GM10248 (cell line): ENCODE measurements at regions not wholly inside any gene's neighbourhood (a gene's known extent, or its start where the extent isn't known, plus 50 kb on each side); places are given as distances from the start of the nearest gene placed in this dataset.
"Not testable (repeated sequence)": the region's sequence is repeated elsewhere in the genome, so short reads cannot be mapped to it uniquely, and the experiment has no call there.

Experiments
- CTCF ChIA-PET: fragments of 300-600 bp; sonication (Branson Sonifier 250); formaldehyde crosslinking; extraction: SDS; loops from one replicate; lab custom pipeline; 2021; ENCODE audit warnings: antibody characterized with exemption; lab: Yijun Ruan, JAX
- POLR2A ChIA-PET: fragments of 350-650 bp; sonication (Branson Sonifier 250); formaldehyde crosslinking; extraction: SDS; loops from one replicate; lab custom pipeline; 2020; ENCODE audit warnings: antibody characterized with exemption; lab: Yijun Ruan, JAX
- DNase-seq: peaks from one replicate; pipeline ENCODE4 v3.0.0; 2012; ENCODE audit errors: extremely low spot score
- TF ChIP-seq, protein P1 (sequence below): IDR thresholded peaks from 2 replicates; pipeline ENCODE4 v1.5.1; 2012; ENCODE audit warnings: mild to moderate bottlenecking, low read depth; ENCODE audit errors: extremely low read depth, missing control alignments, control extremely low read depth

DNA sequence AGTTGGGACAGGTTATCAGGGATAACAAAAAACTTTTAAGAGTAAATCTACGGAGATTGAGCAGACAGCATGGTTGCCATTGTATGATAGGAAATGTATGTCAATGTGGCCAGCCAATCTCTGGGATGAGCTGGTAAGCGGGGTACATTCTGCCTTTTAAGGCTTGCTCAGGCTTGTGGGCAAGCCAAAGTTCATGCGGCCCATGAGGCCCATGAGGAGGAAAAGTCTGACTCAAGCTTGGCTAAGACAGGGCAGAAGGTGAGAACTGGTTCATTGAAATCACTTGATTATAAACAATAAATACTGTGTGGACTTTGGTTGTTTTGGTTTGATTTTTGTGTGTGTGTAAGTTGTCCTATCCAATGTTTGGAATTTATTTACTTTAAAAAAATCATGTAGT lies 997.1 kb downstream of the DNAH5 start:
- TF ChIP-seq, protein P1, sequence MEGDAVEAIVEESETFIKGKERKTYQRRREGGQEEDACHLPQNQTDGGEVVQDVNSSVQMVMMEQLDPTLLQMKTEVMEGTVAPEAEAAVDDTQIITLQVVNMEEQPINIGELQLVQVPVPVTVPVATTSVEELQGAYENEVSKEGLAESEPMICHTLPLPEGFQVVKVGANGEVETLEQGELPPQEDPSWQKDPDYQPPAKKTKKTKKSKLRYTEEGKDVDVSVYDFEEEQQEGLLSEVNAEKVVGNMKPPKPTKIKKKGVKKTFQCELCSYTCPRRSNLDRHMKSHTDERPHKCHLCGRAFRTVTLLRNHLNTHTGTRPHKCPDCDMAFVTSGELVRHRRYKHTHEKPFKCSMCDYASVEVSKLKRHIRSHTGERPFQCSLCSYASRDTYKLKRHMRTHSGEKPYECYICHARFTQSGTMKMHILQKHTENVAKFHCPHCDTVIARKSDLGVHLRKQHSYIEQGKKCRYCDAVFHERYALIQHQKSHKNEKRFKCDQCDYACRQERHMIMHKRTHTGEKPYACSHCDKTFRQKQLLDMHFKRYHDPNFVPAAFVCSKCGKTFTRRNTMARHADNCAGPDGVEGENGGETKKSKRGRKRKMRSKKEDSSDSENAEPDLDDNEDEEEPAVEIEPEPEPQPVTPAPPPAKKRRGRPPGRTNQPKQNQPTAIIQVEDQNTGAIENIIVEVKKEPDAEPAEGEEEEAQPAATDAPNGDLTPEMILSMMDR = no peak
- no peak for DNase-seq
- CTCF ChIA-PET = no interaction called here
- POLR2A ChIA-PET = interaction anchor here (0.6 kb wide), 1 partner anchor 1198 kb away, joined by 7 read pairs; no protein-coding TSS in a partner anchor

- CTCF ChIA-PET, DNase-seq, POLR2A ChIA-PET: not testable (repeated sequence)
These were observed 999.0 kb downstream of the DNAH5 start for GRCh38 chr5:12945477-12945876.

DNA sequence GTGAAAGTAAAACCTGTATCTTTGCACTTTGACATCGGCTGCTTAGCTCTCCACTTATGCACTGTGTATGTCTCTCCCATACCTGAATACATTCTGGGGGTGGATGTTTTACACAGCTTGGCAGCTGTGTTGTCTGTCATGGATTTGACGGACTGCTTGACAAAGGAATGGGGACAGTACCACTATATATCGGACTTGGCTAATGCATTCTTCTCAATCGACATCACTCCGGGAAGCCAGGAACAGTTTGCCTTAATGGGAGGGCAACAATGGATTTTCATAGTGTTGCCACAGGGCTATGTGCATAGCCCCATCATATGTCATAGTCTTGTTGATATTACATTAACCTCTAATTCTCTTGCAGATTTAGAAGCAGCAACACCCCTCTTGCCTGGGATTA lies 1008.3 kb downstream of the DNAH5 start:
- CTCF ChIA-PET = no interaction called here
- TF ChIP-seq, protein P1 = no peak
- DNase-seq = no peak
- POLR2A ChIA-PET = no interaction called here

GRCh38 chr5:12934722-12935121 lies 1009.8 kb downstream of the DNAH5 start:
- DNase-seq = no peak
- CTCF ChIA-PET = no interaction called here
- POLR2A ChIA-PET = no interaction called here
- TF ChIP-seq, protein P1 = no peak

GRCh38 chr5:12920527-12920926 lies 1016.3 kb upstream of the CTNND2 start:
- DNase-seq = no peak
- CTCF ChIA-PET = interaction anchor here (1.2 kb wide), 1 partner anchor 10 kb away, joined by 3 read pairs; no protein-coding TSS in a partner anchor
- TF ChIP-seq, protein P1 = no peak
- POLR2A ChIA-PET = no interaction called here

DNA sequence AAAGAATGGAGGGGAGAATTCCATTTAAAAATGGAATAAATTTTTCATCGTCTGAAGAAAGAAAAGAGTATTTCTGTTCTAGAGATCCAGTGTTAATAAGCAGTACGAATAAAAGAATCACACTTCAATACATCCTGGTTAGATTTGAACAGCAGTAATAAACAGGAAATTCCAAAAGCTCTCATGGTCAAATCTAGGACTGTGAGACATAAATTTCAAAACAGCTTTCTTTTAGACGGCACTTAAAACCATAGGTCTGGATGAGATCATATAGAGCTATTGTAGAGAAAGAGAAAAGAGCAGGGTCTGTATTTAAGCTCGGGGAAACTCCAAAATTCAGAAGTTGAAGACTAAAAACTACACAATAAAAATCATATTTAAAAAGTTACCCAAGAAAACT lies 1006.9 kb upstream of the CTNND2 start:
- POLR2A ChIA-PET = no interaction called here
- CTCF ChIA-PET = interaction anchor here (1.0 kb wide), 1 partner anchor 9 kb away, joined by 3 read pairs; no protein-coding TSS in a partner anchor
- TF ChIP-seq, protein P1 = no peak

GRCh38 chr5:12910641-12911040 lies 1006.4 kb upstream of the CTNND2 start:
- DNase-seq = no peak
- TF ChIP-seq, protein P1 = no peak
- ChIA-PET CTCF (interaction anchor here (1.0 kb wide), 1 partner anchor 10 kb away, joined by 3 read pairs; no protein-coding TSS in a partner anchor), POLR2A (no interaction called here)

More for the DNA sequence above, 1006.9 kb upstream of the CTNND2 start:
- DNase-seq = no peak
